NCI-H1694 treated with DMSO at 0.1 percent for 48 hours (cell line): ENCODE measurements at regions not wholly inside any gene's neighbourhood (a gene's known extent, or its start where the extent isn't known, plus 50 kb on each side); places are given as distances from the start of the nearest gene placed in this dataset.

Experiments
- DNase-seq: peaks from one replicate; lab custom pipeline; 2025; lab: John Stamatoyannopoulos, UW

DNA sequence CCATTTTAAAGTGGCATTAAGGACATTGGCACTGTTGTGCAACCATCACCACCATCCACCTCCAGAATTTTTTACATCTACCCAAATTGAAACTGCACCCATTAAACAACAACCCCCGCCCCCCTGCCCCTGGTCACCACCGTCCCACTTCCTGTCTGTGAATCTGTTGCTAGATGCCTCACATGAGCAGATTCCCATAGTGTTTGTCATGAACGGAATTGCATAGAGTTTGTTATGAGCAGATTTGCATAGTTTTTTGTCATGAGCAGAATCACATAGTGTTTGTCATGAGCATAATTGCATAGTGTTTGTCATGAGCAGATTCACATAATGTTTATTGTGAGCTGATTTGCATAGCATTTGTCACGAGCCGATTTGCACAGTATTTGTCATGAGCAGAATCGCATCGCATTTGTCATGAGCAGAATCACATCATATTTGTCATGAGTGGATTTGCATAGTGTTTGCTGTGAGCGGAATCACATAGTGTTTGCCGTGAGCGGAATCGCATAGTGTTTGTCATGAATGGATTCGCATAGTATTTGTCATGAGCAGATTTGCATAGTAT is 54.0 kb upstream of the GTF3A start:
- no peak for DNase-seq

- DNase-seq, result no peak
Measured at GRCh38 chr13:27371932-27372331, 52.5 kb upstream of the GTF3A start.

- peak; percentile 46 for DNase-seq
Measured at GRCh38 chr13:27372896-27373295, 51.5 kb upstream of the GTF3A start.

DNA sequence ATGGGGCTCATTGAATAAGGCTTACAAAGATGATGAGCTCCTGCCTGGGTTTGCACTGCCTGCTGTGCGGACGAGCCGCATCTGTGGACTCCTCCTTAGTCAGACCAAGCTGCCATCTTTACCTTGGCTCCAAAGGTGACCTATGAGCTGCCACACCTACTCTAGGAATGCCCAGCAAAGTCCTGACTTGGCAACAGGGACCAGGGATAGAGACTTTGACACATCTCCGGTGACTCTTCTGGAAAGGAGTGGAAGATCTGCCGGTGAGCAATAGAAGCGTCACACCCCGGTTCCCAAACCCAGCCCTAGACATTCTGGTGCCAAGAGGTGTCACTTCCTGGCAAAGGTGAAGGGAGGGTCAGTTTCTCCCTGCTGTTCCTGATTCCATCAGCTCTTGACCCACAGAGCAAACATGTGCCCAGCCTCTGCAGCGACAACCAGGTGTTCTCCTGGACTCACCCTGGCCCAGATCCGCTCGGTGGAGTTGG is 50.2 kb upstream of the GTF3A start:
- DNase-seq, result no peak
